H9 (cell line): ENCODE measurements at regions not wholly inside any gene's neighbourhood (a gene's known extent, or its start where the extent isn't known, plus 50 kb on each side); places are given as distances from the start of the nearest gene placed in this dataset.
"Not testable (repeated sequence)": the region's sequence is repeated elsewhere in the genome, so short reads cannot be mapped to it uniquely, and the experiment has no call there.

Experiments used
- DNase-seq: peaks from one replicate; pipeline ENCODE4 v3.0.0-alpha.2; 2017
- H2AFZ ChIP-seq: one replicate; pipeline ENCODE4 v1.6.1; 2013; ENCODE audit warnings: mild to moderate bottlenecking, low read length, control low read depth, moderate library complexity
- H2AK5ac ChIP-seq: 2 replicates; pipeline ENCODE4 v1.6.1; 2013; ENCODE audit warnings: low read length, control low read depth, mixed read lengths; ENCODE audit not compliant: insufficient read length
- H2BK120ac ChIP-seq: one replicate; pipeline ENCODE4 v1.6.1; 2013; ENCODE audit warnings: low read depth, mild to moderate bottlenecking, low read length, control low read depth, inconsistent platforms; ENCODE audit not compliant: poor library complexity, severe bottlenecking
- H2BK12ac ChIP-seq: 2 replicates; pipeline ENCODE4 v1.6.1; 2013; ENCODE audit warnings: low read length, control low read depth, mixed read lengths, low read depth; ENCODE audit not compliant: insufficient read length
- H2BK15ac ChIP-seq: 2 replicates; pipeline ENCODE4 v1.6.1; 2013; ENCODE audit warnings: low read depth, low read length, control low read depth
- H2BK20ac ChIP-seq: one replicate; pipeline ENCODE4 v1.6.1; 2013; ENCODE audit warnings: low read depth, mild to moderate bottlenecking, low read length, control low read depth, inconsistent platforms; ENCODE audit not compliant: poor library complexity, severe bottlenecking
- H2BK5ac ChIP-seq: 2 replicates; pipeline ENCODE4 v1.6.1; 2013; ENCODE audit warnings: low read length, control low read depth, mixed read lengths; ENCODE audit not compliant: insufficient read length
- H3K14ac ChIP-seq: 2 replicates; pipeline ENCODE4 v1.6.1; 2013; ENCODE audit warnings: low read length, control low read depth; ENCODE audit not compliant: insufficient read depth
- H3K18ac ChIP-seq: 2 replicates; pipeline ENCODE4 v1.6.1; 2013; ENCODE audit warnings: low read depth, mild to moderate bottlenecking, mixed read lengths, low read length, control low read depth; ENCODE audit not compliant: insufficient read length
- H3K23ac ChIP-seq: 2 replicates; pipeline ENCODE4 v1.6.1; 2013; ENCODE audit warnings: low read length, control low read depth, mixed read lengths, low read depth; ENCODE audit not compliant: insufficient read length
- H3K23me2 ChIP-seq: 2 replicates; pipeline ENCODE4 v1.6.1; 2013; ENCODE audit warnings: low read depth, mild to moderate bottlenecking, mixed read lengths, low read length, control low read depth; ENCODE audit not compliant: insufficient read length, poor library complexity, severe bottlenecking
- H3K27ac ChIP-seq: 2 replicates; pipeline ENCODE4 v1.5.1; 2013; ENCODE audit warnings: low read length, control low read depth, mixed read lengths, low read depth; ENCODE audit not compliant: insufficient read length
- H3K27me3 ChIP-seq: 2 replicates; pipeline ENCODE4 v1.6.1; 2013; ENCODE audit warnings: low read length, control low read depth, inconsistent platforms; ENCODE audit not compliant: insufficient read depth
- H3K4ac ChIP-seq: 2 replicates; pipeline ENCODE4 v1.6.1; 2013; ENCODE audit warnings: low read depth, mild to moderate bottlenecking, control low read depth, inconsistent platforms, low read length, moderate library complexity
- H3K4me1 ChIP-seq: 2 replicates; pipeline ENCODE4 v1.6.1; 2013; ENCODE audit warnings: low read length, control low read depth, inconsistent platforms; ENCODE audit not compliant: insufficient read depth
- H3K4me2 ChIP-seq: 2 replicates; pipeline ENCODE4 v1.6.1; 2013; ENCODE audit warnings: low read length, control low read depth, mixed read lengths; ENCODE audit not compliant: insufficient read length, insufficient read depth
- H3K56ac ChIP-seq: 2 replicates; pipeline ENCODE4 v1.6.1; 2013; ENCODE audit warnings: low read depth, mild to moderate bottlenecking, mixed read lengths, low read length, control low read depth; ENCODE audit not compliant: insufficient read length
- H3K79me1 ChIP-seq: 2 replicates; pipeline ENCODE4 v1.6.1; 2013; ENCODE audit warnings: low read depth, mild to moderate bottlenecking, moderate library complexity, low read length, control low read depth, inconsistent platforms; ENCODE audit not compliant: insufficient read depth, poor library complexity, severe bottlenecking
- H3K79me2 ChIP-seq: 2 replicates; pipeline ENCODE4 v1.6.1; 2013; ENCODE audit warnings: low read length, control low read depth, inconsistent platforms; ENCODE audit not compliant: insufficient read depth
- H3K9ac ChIP-seq: 2 replicates; pipeline ENCODE4 v1.6.1; 2013; ENCODE audit warnings: low read length, control low read depth, mixed read lengths; ENCODE audit not compliant: insufficient read length; ENCODE audit errors: extremely low read depth
- H3K9me3 ChIP-seq: one replicate; pipeline ENCODE4 v1.6.1; 2013; ENCODE audit warnings: low read depth, low read length, inconsistent platforms; ENCODE audit not compliant: control insufficient read depth
- H3T11ph ChIP-seq: one replicate; pipeline ENCODE4 v1.6.1; 2013; ENCODE audit warnings: mild to moderate bottlenecking, low read length, control low read depth, inconsistent platforms
- H4K20me1 ChIP-seq: one replicate; pipeline ENCODE4 v1.6.1; 2013; ENCODE audit not compliant: control insufficient read depth, insufficient read length, insufficient read depth
- H4K5ac ChIP-seq: 2 replicates; pipeline ENCODE4 v1.6.1; 2013; ENCODE audit warnings: low read depth, mild to moderate bottlenecking, mixed read lengths, low read length, control low read depth; ENCODE audit not compliant: insufficient read length
- H4K8ac ChIP-seq: replicated peaks from 2 replicates; pipeline ENCODE4 v1.6.1; 2013; ENCODE audit warnings: low read length, control low read depth, mixed read lengths, low read depth; ENCODE audit not compliant: insufficient read length
- H4K91ac ChIP-seq: 2 replicates; pipeline ENCODE4 v1.6.1; 2013; ENCODE audit warnings: low read depth, mild to moderate bottlenecking, moderate library complexity, mixed read lengths, low read length, control low read depth; ENCODE audit not compliant: insufficient read length
- H3K27ac Mint-ChIP-seq, 3 experiments: 2 replicates in 2 of 3; 3 replicates in 1 of 3; pipeline ENCODE4 v1.8.0; 2020 to 2021; ENCODE audit warnings: mixed read lengths in 3 of 3, mild to moderate bottlenecking in 1 of 3, moderate library complexity in 1 of 3
- H3K27me3 Mint-ChIP-seq: 2 replicates; pipeline ENCODE4 v1.8.0; 2021; ENCODE audit warnings: low read depth, mild to moderate bottlenecking, moderate library complexity, mixed read lengths
- H3K36me3 Mint-ChIP-seq, 3 experiments: 2 replicates in 2 of 3; 3 replicates in 1 of 3; pipeline ENCODE4 v1.8.0; 2020 to 2021; ENCODE audit warnings: low read depth in 3 of 3, mixed read lengths in 3 of 3; ENCODE audit not compliant: insufficient read depth in 1 of 3
- H3K4me1 Mint-ChIP-seq, 2 experiments: 2 replicates each; pipeline ENCODE4 v1.8.0; 2020; ENCODE audit warnings: mixed read lengths in 2 of 2
- H3K4me3 Mint-ChIP-seq, 2 experiments: 2 replicates in 1 of 2; 3 replicates in 1 of 2; pipeline ENCODE4 v1.8.0; 2020 to 2021; ENCODE audit warnings: mild to moderate bottlenecking in 2 of 2, mixed read lengths in 2 of 2, moderate library complexity in 1 of 2
- H3K9me3 Mint-ChIP-seq, 2 experiments: 2 replicates in 1 of 2; 3 replicates in 1 of 2; pipeline ENCODE4 v1.8.0; 2020; ENCODE audit warnings: mild to moderate bottlenecking in 2 of 2, mixed read lengths in 2 of 2, moderate library complexity in 1 of 2
- WGBS: extraction: QIAGEN DNeasy Blood & Tissue Kit; methylation state at CpG from one replicate; pipeline ENCODE4 v1.1.7; 2013; ENCODE audit warnings: missing lambda C conversion rate, low lambda C conversion rate, mixed read lengths; ENCODE audit not compliant: insufficient read length; ENCODE audit errors: extremely low coverage; 5-methylcytosine and 5-hydroxymethylcytosine counted together

GRCh38 chr1:224019866-224020265 lies 94.0 kb upstream of the FBXO28 start:
- H3K4me1 Mint-ChIP-seq, H3K14ac ChIP-seq: not testable (repeated sequence)
- no CpG with 5 or more reads among the region's 3 CpGs for WGBS

GRCh38 chr1:224015782-224016181 lies 98.1 kb upstream of the FBXO28 start:
- H2BK120ac ChIP-seq, H3K23me2 ChIP-seq, H3T11ph ChIP-seq, H2AFZ ChIP-seq, H3K14ac ChIP-seq, H3K27ac Mint-ChIP-seq, H2AK5ac ChIP-seq, DNase-seq, H3K4me1 Mint-ChIP-seq, H2BK20ac ChIP-seq, H3K18ac ChIP-seq, H3K23ac ChIP-seq, H3K4me3 Mint-ChIP-seq, H3K56ac ChIP-seq, H3K27me3 Mint-ChIP-seq, H3K27me3 ChIP-seq, H3K4ac ChIP-seq, H3K27ac ChIP-seq, H4K8ac ChIP-seq, H4K91ac ChIP-seq, H3K79me1 ChIP-seq, H3K4me1 ChIP-seq, H3K9me3 Mint-ChIP-seq, H2BK12ac ChIP-seq, H2BK5ac ChIP-seq, H3K79me2 ChIP-seq, H4K5ac ChIP-seq, H3K9ac ChIP-seq, H3K36me3 Mint-ChIP-seq, H3K4me2 ChIP-seq, H4K20me1 ChIP-seq, H2BK15ac ChIP-seq: not testable (repeated sequence)
- H3K9me3 ChIP-seq: peaks cover 55% of the 10 kb centered on the region
- 100% methylated on average over 1 of the region's 8 CpGs for WGBS

More at GRCh38 chr1:224019866-224020265, 94.0 kb upstream of the FBXO28 start:
- not testable (repeated sequence) for H4K20me1 ChIP-seq, H3K4ac ChIP-seq, H3K27me3 ChIP-seq, H3K4me3 Mint-ChIP-seq, DNase-seq, H3K27me3 Mint-ChIP-seq, H3K9ac ChIP-seq, H3K4me1 ChIP-seq, H3K36me3 Mint-ChIP-seq, H4K5ac ChIP-seq, H2AFZ ChIP-seq, H3T11ph ChIP-seq, H3K27ac ChIP-seq, H3K23ac ChIP-seq, H2BK120ac ChIP-seq, H3K4me2 ChIP-seq, H3K23me2 ChIP-seq, H3K79me1 ChIP-seq, H3K56ac ChIP-seq, H3K27ac Mint-ChIP-seq, H4K91ac ChIP-seq, H3K9me3 Mint-ChIP-seq, H2BK20ac ChIP-seq, H2AK5ac ChIP-seq, H2BK5ac ChIP-seq, H3K79me2 ChIP-seq, H3K18ac ChIP-seq, H4K8ac ChIP-seq, H2BK15ac ChIP-seq, H2BK12ac ChIP-seq
- peaks cover 17% of the 10 kb centered on the region for H3K9me3 ChIP-seq
